ENCODE measurements at regions not wholly inside any gene's neighbourhood (a gene's known extent, or its start where the extent isn't known, plus 50 kb on each side); places are given as distances from the start of the nearest gene placed in this dataset.

DNA sequence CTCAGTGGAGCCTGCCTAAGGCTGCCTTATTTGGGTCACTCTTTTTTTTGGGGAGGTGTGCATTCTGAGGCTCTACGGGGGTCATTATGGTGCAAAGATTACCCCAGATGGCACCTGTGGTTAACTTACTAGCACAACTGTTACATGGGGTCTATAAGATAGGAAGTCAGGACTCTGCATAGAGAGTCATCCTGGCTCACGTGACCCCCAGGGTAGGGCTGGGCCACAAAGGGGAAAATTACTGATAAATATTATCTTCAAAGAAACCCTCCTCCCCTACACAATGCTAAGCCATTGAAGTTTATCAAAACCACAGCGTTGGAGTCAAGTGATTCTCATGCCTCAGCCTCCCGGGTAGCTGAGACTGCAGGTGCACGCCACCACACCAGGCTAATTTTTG, 397.1 kb downstream of the MN1 start:
- Histone ChIP-seq H3K9ac (ENCODE audit: low read length in 2 of 2) (no peak overlapping the region), H3K36me3 (ENCODE audit: control insufficient read depth in 2 of 2, insufficient read depth in 2 of 2, low read length in 2 of 2) (no peaks in the 10 kb centered on the region), H3K4me1 (ENCODE audit: control insufficient read depth, insufficient read depth, low read length) (no peaks in the 10 kb centered on the region), H3K4me3 (ENCODE audit: low read length in 2 of 2) (no peak overlapping the region), H3K27me3 (ENCODE audit: control insufficient read depth in 1 of 2, insufficient read depth in 2 of 2, low read length in 2 of 2) (peaks cover 0 to 14% of the 10 kb centered on the region in 2 donors), H3K9me3 (ENCODE audit: control insufficient read depth in 2 of 2, low read length in 2 of 2) (peaks cover 0 to 4% of the 10 kb centered on the region in 2 donors), H3K27ac (ENCODE audit: low read length) (no peak overlapping the region)

- peaks cover 0 to 11% of the 10 kb centered on the region in 2 donors for H3K27me3 ChIP-seq (ENCODE audit: control insufficient read depth in 1 of 2, insufficient read depth in 2 of 2, low read length in 2 of 2)
Observed at GRCh38 chr22:27405672-27406388, 395.7 kb downstream of the MN1 start.

DNA sequence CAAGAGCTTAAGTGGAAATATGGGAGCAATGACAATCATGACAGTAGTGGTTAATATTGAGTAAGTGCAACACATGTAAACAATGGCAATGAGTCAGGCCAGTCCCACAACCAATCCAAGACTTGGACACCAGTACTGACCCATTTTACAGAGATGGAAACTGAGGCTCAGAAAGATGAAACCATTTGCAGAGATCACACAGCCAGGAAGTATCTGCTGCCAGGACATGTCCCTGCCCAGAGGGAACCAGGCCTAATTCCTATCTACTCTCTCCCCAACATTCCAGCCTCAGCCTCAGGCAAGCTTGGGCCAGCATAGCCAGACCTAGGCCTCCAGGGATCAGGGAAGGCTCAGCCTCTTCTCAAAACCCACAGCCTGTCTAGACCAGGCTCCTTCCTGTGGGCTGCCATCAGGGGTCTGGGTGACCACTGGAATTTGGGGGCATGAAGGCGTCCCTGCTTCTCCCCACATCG, 395.1 kb downstream of the MN1 start:
- H3K36me3 ChIP-seq (ENCODE audit: control insufficient read depth in 2 of 2, insufficient read depth in 2 of 2, low read length in 2 of 2) = no peaks in the 10 kb centered on the region
- no peak overlapping the region for H3K27ac ChIP-seq (ENCODE audit: low read length)
- no peak overlapping the region for H3K4me3 ChIP-seq (ENCODE audit: low read length in 2 of 2)
- H3K27me3 ChIP-seq (ENCODE audit: control insufficient read depth in 1 of 2, insufficient read depth in 2 of 2, low read length in 2 of 2) = peaks cover 0 to 10% of the 10 kb centered on the region in 2 donors
- H3K4me1 ChIP-seq (ENCODE audit: control insufficient read depth, insufficient read depth, low read length) = no peaks in the 10 kb centered on the region
- H3K9me3 ChIP-seq (ENCODE audit: control insufficient read depth in 2 of 2, low read length in 2 of 2) = peaks cover 0 to 4% of the 10 kb centered on the region in 2 donors
- no peak overlapping the region for H3K9ac ChIP-seq (ENCODE audit: low read length in 2 of 2)

More at GRCh38 chr22:27405672-27406388, 395.7 kb downstream of the MN1 start:
- no peak overlapping the region for H3K27ac ChIP-seq (ENCODE audit: low read length)
- no peak overlapping the region for H3K4me3 ChIP-seq (ENCODE audit: low read length in 2 of 2)
- H3K36me3 ChIP-seq (ENCODE audit: control insufficient read depth in 2 of 2, insufficient read depth in 2 of 2, low read length in 2 of 2) = no peaks in the 10 kb centered on the region
- H3K4me1 ChIP-seq (ENCODE audit: control insufficient read depth, insufficient read depth, low read length) = no peaks in the 10 kb centered on the region
- H3K9me3 ChIP-seq (ENCODE audit: control insufficient read depth in 2 of 2, low read length in 2 of 2) = peaks cover 0 to 4% of the 10 kb centered on the region in 2 donors
- H3K9ac ChIP-seq (ENCODE audit: low read length in 2 of 2) = no peak overlapping the region

DNA sequence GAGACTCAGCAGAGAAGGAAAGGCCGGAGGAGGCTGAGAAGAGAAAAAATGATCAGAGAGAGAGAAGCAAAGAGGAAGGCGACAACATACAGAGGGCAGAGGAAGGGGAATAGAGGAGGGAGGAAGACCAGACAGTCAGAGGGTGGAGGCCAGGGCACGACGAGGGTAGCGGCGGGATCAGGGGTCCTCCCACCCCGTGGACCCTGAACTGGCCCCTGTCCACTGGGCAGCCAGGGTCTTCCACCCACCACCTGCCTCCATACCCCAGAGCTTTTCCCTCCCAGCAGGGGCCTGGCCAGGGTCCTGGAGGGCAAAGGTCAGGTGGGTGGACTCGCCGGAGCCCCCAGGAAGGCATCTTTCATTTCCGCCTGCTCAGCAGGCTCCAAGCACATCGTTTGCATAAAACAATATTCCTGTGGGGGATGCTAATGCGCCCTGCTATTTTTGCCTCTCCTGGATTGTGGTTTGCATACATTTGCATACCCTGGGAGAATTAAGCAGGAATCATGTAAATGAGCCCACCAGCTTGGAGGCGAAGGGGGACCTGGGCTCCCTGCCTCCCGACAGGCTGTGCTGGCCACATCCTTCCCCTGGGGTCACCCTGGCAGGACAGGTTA, 394.1 kb downstream of the MN1 start:
- no peak overlapping the region for H3K9ac ChIP-seq (ENCODE audit: low read length in 2 of 2)
- H3K27me3 ChIP-seq (ENCODE audit: control insufficient read depth in 1 of 2, insufficient read depth in 2 of 2, low read length in 2 of 2) = peaks cover 0 to 10% of the 10 kb centered on the region in 2 donors
- H3K4me1 ChIP-seq (ENCODE audit: control insufficient read depth, insufficient read depth, low read length) = no peaks in the 10 kb centered on the region
- H3K9me3 ChIP-seq (ENCODE audit: control insufficient read depth in 2 of 2, low read length in 2 of 2) = peaks cover 0 to 4% of the 10 kb centered on the region in 2 donors
- no peak overlapping the region for H3K27ac ChIP-seq (ENCODE audit: low read length)
- no peaks in the 10 kb centered on the region for H3K36me3 ChIP-seq (ENCODE audit: control insufficient read depth in 2 of 2, insufficient read depth in 2 of 2, low read length in 2 of 2)
- H3K4me3 ChIP-seq (ENCODE audit: low read length in 2 of 2) = no peak overlapping the region

DNA sequence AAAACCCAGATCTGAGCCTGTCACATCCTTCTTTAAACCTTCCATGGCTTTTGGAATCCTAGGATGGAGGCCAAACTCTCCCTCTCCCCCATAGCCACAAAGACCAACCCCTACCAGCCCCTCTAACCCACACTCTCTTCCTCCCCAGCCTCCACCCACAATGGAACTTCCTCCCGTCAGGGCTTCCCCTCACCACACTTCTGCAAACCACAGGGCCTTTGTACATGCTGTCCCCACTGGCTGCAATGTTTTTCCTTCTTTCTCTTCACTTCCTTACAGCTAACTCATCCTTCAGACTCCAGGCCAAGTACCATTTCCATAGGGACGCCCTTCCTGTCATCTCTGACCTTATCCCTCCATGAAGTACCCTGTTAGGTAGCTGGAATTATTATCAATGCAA, 393.5 kb downstream of the MN1 start:
- no peaks in the 10 kb centered on the region for H3K36me3 ChIP-seq (ENCODE audit: control insufficient read depth in 2 of 2, insufficient read depth in 2 of 2, low read length in 2 of 2)
- H3K4me1 ChIP-seq (ENCODE audit: control insufficient read depth, insufficient read depth, low read length) = no peaks in the 10 kb centered on the region
- no peak overlapping the region for H3K27ac ChIP-seq (ENCODE audit: low read length)

DNA sequence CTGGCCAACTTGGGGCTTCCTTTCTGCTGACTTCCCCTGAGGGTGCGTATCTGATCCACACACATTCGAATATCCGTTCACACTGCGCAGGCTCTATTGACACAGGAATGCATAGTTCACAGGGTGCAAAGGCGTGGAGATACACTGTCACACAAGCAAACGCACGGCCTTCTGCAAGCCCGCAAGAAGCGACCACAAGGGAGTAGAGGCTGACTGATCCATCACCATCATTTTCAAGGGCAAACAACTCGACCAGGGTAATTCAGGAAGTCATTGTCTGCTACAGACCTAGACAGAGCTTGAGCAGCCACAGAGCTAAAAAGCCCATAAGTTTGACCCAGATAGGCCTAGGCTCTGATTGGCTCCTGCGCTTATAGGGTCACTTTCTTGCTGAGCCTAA, 392.3 kb downstream of the MN1 start:
- Histone ChIP-seq H3K27ac (ENCODE audit: low read length) (no peak overlapping the region), H3K36me3 (ENCODE audit: control insufficient read depth in 2 of 2, insufficient read depth in 2 of 2, low read length in 2 of 2) (no peaks in the 10 kb centered on the region), H3K27me3 (ENCODE audit: control insufficient read depth in 1 of 2, insufficient read depth in 2 of 2, low read length in 2 of 2) (peaks cover 0 to 8% of the 10 kb centered on the region in 2 donors), H3K9me3 (ENCODE audit: control insufficient read depth in 2 of 2, low read length in 2 of 2) (no peaks in the 10 kb centered on the region), H3K4me1 (ENCODE audit: control insufficient read depth, insufficient read depth, low read length) (peaks cover 4% of the 10 kb centered on the region), H3K4me3 (ENCODE audit: low read length in 2 of 2) (no peak overlapping the region), H3K9ac (ENCODE audit: low read length in 2 of 2) (no peak overlapping the region)

More for the DNA sequence above, 393.5 kb downstream of the MN1 start:
- no peak overlapping the region for H3K4me3 ChIP-seq (ENCODE audit: low read length in 2 of 2)
- H3K27me3 ChIP-seq (ENCODE audit: control insufficient read depth in 1 of 2, insufficient read depth in 2 of 2, low read length in 2 of 2) = peaks cover 0 to 8% of the 10 kb centered on the region in 2 donors
- H3K9me3 ChIP-seq (ENCODE audit: control insufficient read depth in 2 of 2, low read length in 2 of 2) = peaks cover 0 to under 1% of the 10 kb centered on the region in 2 donors
- no peak overlapping the region for H3K9ac ChIP-seq (ENCODE audit: low read length in 2 of 2)

GRCh38 chr22:27412866-27413445, 388.6 kb downstream of the MN1 start:
- Histone ChIP-seq H3K9me3 (ENCODE audit: control insufficient read depth in 2 of 2, low read length in 2 of 2) (no peaks in the 10 kb centered on the region), H3K27me3 (ENCODE audit: control insufficient read depth in 1 of 2, insufficient read depth in 2 of 2, low read length in 2 of 2) (peaks cover 0 to 3% of the 10 kb centered on the region in 2 donors), H3K4me3 (ENCODE audit: low read length in 2 of 2) (no peak overlapping the region), H3K4me1 (ENCODE audit: control insufficient read depth, insufficient read depth, low read length) (peaks cover 7% of the 10 kb centered on the region), H3K36me3 (ENCODE audit: control insufficient read depth in 2 of 2, insufficient read depth in 2 of 2, low read length in 2 of 2) (no peaks in the 10 kb centered on the region), H3K9ac (ENCODE audit: low read length in 2 of 2) (no peak overlapping the region), H3K27ac (ENCODE audit: low read length) (no peak overlapping the region)

- H3K27ac ChIP-seq (ENCODE audit: low read length) = no peak overlapping the region
- H3K9me3 ChIP-seq (ENCODE audit: control insufficient read depth in 2 of 2, low read length in 2 of 2) = no peaks in the 10 kb centered on the region
Observed at GRCh38 chr22:27413702-27414101, 387.9 kb downstream of the MN1 start.

DNA sequence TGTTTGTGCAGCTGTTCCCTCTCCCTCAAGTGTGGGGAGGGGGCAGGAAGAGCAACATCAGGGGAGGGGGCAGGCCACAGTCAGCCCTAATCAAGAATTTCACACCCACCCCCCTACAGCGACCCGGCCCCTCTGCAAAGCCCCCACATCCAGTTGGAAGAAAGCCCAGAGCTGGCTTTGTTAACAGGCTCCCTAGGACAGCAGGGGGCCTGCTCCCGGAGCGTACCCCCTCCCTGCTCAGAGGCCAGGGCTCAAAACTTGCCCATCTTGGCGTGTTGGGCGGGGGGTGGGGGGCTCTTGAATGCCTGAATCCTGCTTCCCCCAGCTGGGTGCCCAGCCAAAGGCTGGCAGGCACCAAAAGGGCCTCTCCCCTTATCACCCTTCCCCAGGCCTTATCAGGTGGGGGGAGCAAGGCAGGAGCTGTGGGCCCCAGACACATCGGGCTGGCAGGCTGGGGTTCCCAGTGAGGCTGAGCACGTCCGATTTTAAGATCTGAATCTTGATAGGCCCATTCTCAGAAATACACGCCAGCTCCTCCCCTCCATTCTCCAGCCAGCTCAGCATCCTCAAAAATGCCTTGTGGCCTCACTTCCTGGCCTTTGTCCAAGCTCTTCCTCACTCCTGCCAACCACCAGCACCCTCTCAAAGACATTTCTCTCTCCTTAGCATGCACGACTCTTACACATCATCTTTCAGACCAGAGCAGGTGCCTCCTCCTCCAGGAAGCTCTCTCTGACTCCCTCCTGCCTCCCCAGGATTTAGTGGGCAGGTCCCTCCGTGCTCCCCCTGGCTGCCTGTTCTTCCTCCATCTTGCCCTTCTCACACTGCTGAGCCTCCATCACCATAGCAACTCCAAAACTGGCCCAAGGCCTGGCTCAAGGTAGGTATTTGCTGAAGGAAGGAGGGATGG, 384.8 kb downstream of the MN1 start:
- no peak overlapping the region for H3K27ac ChIP-seq (ENCODE audit: low read length)
- H3K9me3 ChIP-seq (ENCODE audit: control insufficient read depth in 2 of 2, low read length in 2 of 2) = no peaks in the 10 kb centered on the region
- no peaks in the 10 kb centered on the region for H3K36me3 ChIP-seq (ENCODE audit: control insufficient read depth in 2 of 2, insufficient read depth in 2 of 2, low read length in 2 of 2)
- H3K9ac ChIP-seq (ENCODE audit: low read length in 2 of 2) = no peak overlapping the region
- H3K4me1 ChIP-seq (ENCODE audit: control insufficient read depth, insufficient read depth, low read length) = peaks cover 22% of the 10 kb centered on the region
- no peak overlapping the region for H3K4me3 ChIP-seq (ENCODE audit: low read length in 2 of 2)
- H3K27me3 ChIP-seq (ENCODE audit: control insufficient read depth in 1 of 2, insufficient read depth in 2 of 2, low read length in 2 of 2) = no peaks in the 10 kb centered on the region

More at GRCh38 chr22:27413702-27414101, 387.9 kb downstream of the MN1 start:
- Histone ChIP-seq H3K4me1 (ENCODE audit: control insufficient read depth, insufficient read depth, low read length) (peaks cover 7% of the 10 kb centered on the region), H3K36me3 (ENCODE audit: control insufficient read depth in 2 of 2, insufficient read depth in 2 of 2, low read length in 2 of 2) (no peaks in the 10 kb centered on the region), H3K9ac (ENCODE audit: low read length in 2 of 2) (no peak overlapping the region), H3K27me3 (ENCODE audit: control insufficient read depth in 1 of 2, insufficient read depth in 2 of 2, low read length in 2 of 2) (peaks cover 0 to 3% of the 10 kb centered on the region in 2 donors), H3K4me3 (ENCODE audit: low read length in 2 of 2) (no peak overlapping the region)

DNA sequence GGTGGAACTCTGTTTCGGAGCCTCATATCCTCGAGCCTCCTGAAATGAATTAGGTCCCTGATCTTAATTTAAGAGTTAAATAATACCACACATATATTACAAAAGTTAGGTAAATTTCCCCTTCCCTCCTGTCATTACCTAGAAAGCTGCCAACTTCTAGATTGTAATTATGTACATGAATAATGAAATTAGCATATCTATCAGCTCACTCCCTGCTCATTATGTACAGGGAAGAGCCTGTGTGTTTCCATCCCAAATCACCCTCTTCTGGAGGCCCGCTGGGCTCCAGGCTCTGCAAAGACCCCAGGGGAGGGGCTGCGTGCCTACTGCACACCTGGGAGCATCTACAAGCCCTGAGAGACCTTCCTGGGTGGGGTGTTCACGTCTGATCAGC, 384.1 kb downstream of the MN1 start:
- Histone ChIP-seq H3K4me3 (ENCODE audit: low read length in 2 of 2) (no peak overlapping the region), H3K4me1 (ENCODE audit: control insufficient read depth, insufficient read depth, low read length) (peaks cover 22% of the 10 kb centered on the region), H3K27me3 (ENCODE audit: control insufficient read depth in 1 of 2, insufficient read depth in 2 of 2, low read length in 2 of 2) (no peaks in the 10 kb centered on the region), H3K9ac (ENCODE audit: low read length in 2 of 2) (no peak overlapping the region), H3K36me3 (ENCODE audit: control insufficient read depth in 2 of 2, insufficient read depth in 2 of 2, low read length in 2 of 2) (no peaks in the 10 kb centered on the region), H3K27ac (ENCODE audit: low read length) (no peak overlapping the region), H3K9me3 (ENCODE audit: control insufficient read depth in 2 of 2, low read length in 2 of 2) (no peaks in the 10 kb centered on the region)

Measured in stomach smooth muscle (tissue), 2 donors.